HTR-8/SVneo (cell line): ENCODE measurements at regions not wholly inside any gene's neighbourhood (a gene's known extent, or its start where the extent isn't known, plus 50 kb on each side); places are given as distances from the start of the nearest gene placed in this dataset.
"Not testable (repeated sequence)": the region's sequence is repeated elsewhere in the genome, so short reads cannot be mapped to it uniquely, and the experiment has no call there.

ENCODE experiments used
- DNase-seq: peaks from one replicate; pipeline ENCODE4 v3.0.0; 2011; ENCODE audit warnings: low spot score, mixed read lengths; ENCODE audit not compliant: insufficient read length
- FAIRE-seq: peaks from 2 replicates; lab custom pipeline; 2011; peaks lifted over from hg19 to GRCh38; lab: Jason Lieb, UNC

DNA sequence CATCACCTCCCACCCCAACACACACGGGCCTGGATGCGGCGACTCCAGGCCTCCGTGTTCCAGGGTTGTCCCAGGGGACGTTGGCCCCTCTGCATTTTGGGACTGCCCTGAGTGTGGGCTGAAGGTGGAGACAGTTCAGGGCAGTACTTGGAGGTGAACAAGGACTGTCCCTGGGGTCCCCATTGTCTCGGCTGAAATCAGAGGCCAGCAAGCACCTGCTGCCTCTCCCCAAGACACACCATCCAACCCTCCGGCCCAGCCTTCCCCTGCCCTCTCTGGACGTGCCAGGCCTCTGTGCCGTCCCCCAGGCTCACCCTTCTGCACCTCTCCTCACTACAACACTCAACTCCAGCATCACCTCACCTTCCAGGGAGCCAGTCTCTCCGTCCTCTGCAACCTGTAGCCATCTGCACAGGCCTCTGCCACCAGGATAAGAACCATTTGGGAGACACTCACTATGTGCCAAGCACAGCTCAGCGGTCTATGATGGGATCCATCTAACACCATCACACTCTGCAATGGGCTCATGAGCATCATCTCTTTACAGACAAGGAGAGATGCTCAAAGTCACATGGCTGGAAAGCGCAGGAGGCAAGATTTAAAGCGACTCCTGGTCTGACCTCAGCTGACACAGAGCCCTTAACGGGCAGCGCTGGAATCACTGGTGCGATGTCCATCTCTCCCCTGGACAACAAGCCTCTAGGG is 104.5 kb upstream of the SEC14L1 start:
- peak; percentile 48 for FAIRE-seq
- DNase-seq, result no peak

DNA sequence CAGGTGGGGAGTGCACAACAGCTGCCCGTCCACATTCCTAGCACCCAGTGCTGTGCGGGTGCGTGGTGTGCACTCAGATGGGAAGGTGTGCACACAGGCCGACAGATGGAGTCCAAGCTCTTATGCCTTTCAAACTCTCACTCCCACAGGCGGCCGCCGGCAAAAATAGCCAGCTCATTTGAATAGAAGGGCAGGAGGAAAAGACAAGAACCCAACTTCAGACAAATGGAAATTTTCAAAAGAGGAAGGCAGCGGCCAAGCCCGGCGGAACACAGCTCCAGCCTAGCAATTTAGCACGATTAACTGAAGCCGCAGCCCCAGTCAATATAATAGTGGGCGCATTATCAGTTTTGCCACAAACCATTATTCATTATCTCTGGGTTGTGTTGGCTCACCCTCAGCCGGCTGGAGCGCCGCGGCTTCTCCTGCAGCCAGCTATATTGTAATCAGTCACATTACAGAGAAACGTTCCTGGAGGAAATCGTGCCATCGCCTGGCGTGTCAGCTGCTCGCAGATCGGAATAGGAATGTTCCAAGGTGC is 103.9 kb upstream of the SEC14L1 start:
- DNase-seq (no peak), FAIRE-seq (no peak)

DNA sequence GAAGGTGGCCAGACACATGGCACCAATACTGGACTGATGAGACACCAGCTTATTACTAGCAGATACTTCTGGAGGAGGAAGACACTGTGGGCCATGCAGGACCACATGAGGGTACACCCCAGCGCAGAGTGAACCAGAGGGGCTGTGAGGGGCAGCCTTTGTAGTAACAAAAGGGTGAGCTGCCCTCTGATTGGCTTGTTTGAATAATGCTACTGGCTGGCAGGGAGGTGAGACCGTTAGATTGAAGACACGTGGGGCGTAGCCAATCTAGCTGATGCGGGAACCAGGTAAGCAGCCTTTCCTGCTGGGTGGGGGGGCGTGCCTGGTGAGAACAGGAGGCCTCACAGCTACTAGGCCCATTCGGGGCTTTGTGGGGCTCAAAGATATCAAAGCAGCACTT is 102.8 kb upstream of the SEC14L1 start:
- DNase-seq, result no peak
- no peak for FAIRE-seq

DNA sequence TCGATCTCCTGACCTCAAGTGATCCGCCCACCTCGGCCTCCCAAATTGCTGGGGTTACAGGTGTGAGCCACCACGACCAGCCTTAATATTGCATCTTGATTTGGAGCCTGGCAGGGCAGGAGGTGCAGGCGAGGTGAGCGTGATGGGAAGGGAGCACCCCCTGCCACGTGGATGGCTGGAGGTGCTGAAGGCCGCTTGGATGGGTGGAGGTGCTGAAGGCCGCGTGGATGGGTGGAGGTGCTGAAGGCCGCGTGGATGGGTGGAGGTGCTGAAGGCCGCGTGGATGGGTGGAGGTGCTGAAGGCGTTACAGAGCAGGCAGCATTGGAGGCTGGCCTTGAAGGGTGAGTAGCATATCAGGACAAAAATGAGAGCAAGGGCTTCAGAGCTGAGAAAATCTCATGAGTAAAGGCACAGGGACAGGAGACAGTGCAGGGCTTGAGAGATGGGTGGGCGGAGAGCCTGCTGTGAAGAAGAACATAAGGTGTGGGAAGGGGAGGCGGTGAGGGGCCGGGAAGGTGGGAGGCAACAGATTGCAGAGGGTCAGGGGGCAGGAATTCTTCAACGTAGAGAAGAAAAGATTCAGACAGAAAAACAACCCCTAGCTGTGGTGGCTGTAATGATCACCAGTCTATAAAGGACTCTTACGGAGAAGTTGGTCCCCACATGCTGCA is 101.7 kb upstream of the SEC14L1 start:
- DNase-seq (no peak), FAIRE-seq (no peak)

DNA sequence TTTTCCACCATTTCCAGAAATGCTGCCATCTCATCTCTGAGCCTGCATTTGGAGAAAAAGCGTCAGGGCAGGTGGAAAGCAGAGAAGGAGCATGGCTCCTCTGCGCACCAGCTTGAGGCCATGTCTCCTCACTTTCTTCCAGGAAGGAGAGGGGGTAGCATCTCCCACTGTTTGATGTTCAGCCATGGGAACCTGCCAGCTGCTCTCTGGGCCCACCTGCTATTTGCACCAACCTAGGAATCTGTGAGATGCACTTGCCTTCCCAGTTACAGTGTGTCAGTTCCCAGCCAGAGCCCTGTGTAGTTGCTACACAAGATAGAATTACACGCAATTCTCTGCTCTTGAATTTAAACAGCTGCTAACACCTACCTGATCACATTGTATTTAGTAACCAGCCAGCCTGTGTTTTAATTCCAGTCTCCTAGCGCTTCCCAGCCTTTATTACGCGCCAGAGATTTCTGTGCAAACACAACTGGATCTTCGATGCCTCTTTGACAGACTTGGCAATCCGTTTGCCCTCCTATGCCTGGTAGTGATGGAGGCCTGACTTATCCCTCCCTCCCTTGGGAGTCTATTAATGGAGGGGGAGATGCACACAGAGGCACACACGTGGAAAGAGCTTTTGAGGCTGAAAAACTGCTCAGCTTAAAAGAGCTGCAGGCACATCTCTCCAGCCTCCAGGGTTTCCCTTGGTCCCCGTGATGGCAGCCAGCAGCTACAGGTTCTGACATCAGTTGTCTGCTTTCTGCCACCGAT is 98.1 kb upstream of the SEC14L1 start:
- FAIRE-seq, result no peak
- DNase-seq, result no peak

DNA sequence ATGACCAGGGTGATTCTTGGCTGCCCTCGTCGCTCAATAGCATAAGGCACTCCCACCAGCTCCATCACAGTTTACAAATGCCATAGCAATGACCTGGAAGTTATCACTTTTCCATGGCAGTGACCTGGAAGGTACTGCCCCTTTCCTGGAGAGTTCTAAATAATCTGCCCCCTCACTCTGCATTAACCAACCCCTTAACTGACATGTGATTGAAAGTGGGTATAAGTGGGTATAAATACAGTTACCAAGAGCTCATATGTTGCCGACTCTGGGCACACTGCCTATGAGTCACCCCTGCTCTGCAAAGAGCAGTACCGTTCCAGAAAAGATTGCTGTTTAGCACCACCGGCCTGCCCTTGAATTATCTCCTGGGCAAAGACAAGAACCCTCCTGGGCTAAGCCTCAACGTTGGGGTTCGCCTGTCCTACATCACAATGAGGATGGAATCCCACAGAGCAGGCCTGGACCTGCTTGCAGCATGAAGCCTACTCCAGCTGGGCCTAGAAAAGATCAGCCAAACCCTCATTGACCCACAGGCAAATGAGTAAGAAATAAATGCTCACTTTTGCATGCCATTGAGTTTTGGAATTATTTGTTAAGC is 95.2 kb upstream of the SEC14L1 start:
- DNase-seq, result no peak
- no peak for FAIRE-seq

DNA sequence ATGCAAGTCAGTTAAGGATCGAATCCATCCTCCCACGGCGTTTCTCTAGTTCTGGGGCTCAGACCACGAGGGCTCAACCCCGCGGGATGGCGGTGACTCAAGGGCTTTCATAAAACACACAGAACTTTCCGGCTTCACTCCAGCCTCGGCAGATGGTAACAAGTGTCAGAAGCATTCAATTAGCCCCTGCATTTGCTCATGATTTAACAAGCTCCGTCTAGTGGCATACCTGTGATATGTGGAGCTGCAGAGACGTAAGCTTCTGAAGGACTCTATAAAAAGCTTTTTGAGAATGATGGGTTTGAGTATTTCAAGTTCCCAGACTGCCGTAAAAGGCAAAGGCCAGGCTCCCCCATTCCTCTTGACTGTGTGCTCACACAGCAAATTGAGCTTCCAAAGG is 91.3 kb upstream of the SEC14L1 start:
- FAIRE-seq, result no peak
- DNase-seq, result no peak

DNA sequence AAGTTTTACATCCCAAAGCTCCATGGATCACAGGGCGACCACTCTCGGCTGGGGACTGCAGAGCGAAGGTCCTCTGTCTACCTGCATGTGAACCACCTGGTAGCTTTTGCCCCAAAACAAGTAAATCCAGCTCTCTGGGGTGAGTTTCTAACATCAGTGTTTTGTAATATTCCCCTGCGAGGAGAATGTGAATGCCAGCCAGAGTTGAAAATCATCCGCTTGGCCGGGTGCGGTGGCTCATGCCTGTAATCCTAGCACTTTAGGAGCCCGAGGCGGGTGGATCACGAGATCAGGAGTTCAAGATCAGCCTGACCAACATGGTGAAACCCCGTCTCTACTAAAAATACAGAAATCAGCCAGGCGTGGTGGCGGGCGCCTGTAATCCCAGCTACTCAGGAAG is 89.9 kb upstream of the SEC14L1 start:
- DNase-seq, FAIRE-seq: not testable (repeated sequence)

DNA sequence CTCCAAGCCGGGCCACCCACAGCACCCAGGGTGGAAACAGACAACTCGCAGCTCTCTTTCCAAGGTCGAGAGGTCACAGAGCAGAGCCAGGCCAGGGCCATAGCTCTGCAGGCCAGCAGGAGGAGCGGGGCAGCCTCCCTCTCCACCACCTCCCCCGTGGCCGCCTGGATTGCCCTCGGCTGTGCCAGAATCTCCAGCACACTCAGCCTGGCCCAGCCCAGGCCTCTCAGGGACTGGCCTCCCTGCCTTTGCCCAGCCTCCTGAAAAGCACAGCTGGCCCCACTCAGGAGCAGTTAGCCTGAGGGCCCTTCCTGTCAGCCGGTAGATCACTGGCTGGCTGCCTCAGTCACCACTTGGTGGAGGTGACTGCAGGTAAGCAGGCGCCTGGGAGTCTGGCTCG is 85.8 kb upstream of the SEC14L1 start:
- DNase-seq (no peak), FAIRE-seq (no peak)

DNA sequence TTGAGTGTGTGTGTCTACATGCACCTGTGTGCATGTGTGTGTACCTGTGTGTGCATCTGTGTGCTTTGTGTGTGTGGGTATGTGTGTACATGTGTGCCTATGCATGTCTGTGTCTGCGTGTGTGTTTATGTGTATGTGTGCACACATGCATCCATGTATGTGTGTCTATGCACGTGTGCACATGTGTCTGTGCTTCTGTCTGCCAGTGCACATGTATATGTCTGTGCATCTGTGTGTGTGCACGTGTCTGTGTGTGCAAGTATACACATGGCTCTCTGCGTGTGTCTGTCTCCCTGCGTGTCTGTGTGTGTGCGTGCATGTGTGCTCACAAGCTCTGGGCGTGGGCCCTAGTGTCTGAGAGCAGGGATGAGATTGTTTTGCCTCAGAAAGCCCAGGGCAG is 85.3 kb upstream of the SEC14L1 start:
- FAIRE-seq (peak; percentile 97), DNase-seq (no peak)

DNA sequence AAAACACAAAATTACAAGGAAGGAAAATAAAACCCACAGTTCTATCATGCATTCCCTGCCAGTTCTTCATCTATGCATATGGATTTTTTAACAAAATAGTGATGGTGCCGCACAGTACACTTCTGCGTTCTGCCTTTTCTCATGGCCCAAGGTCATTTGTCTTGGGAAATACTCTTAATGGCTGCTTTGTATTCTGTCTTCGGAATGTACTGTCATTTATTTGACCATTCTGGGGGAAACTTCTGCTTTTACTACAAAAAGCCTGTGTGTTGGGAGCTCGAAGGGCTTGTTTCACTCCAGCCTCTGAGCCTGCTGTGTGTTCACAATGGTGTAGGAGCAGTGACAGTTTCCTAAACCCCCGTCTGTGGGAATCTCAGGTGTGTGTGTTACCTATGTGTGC is 82.8 kb upstream of the SEC14L1 start:
- FAIRE-seq (no peak), DNase-seq (no peak)

DNA sequence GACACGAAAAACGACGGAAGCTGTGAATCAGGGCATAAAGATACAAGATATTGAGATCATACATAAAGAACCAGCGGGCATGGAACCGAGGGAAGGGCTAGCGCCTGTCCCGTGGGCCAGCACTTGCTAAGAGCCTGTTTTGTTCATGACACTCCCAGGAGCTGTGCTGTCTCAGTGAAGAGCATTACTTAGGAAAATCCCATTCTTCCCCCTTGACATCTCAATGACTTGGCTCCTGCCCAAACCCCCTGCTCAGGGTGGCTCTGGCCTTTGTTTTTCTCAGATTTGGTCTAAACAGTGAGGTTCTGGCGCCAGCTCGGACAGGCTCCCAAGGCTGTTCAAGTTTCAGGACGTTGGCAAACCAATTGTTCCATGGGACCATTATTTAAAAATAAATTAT is 79.1 kb upstream of the SEC14L1 start:
- no peak for DNase-seq
- no peak for FAIRE-seq

DNA sequence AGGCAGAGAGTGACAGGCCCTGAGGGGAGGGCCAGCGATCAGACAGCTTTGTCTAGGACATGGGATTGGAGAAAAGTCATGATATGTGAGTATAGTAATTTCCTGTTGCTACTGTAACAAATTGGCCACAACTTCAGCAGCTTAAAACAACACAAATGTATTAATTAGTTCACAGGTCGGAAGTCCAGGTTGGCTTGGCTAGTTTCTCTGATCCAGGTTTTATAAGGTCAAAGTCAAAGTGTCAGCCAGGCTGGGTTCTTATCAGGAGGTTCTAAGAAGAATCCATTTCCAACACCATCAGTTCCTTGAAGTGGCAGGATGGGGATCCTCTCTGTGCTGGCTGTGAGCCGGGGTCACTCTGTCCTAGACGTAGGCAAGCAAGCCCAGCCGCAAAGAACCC is 76.2 kb upstream of the SEC14L1 start:
- no peak for DNase-seq
- FAIRE-seq, result no peak

DNA sequence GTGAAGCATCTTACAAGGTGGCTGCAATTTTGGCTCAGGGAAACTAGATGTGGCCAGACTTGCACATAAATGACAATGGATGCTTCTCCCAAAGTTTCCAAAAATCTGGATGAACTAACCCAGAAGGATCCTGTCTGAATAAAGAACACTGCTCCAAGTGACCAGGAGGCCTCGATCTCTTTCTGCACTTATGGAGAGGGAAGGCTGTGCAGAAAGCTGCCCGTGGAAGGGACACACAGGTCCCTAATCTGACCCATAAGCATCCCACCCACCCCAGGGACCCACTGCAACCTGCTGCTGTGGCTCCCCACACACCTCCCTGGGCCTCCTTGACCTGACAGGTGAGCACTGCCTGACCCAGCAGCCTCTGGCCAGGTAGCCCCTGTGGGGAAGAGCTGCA is 74.6 kb upstream of the SEC14L1 start:
- no peak for FAIRE-seq
- DNase-seq, result no peak

DNA sequence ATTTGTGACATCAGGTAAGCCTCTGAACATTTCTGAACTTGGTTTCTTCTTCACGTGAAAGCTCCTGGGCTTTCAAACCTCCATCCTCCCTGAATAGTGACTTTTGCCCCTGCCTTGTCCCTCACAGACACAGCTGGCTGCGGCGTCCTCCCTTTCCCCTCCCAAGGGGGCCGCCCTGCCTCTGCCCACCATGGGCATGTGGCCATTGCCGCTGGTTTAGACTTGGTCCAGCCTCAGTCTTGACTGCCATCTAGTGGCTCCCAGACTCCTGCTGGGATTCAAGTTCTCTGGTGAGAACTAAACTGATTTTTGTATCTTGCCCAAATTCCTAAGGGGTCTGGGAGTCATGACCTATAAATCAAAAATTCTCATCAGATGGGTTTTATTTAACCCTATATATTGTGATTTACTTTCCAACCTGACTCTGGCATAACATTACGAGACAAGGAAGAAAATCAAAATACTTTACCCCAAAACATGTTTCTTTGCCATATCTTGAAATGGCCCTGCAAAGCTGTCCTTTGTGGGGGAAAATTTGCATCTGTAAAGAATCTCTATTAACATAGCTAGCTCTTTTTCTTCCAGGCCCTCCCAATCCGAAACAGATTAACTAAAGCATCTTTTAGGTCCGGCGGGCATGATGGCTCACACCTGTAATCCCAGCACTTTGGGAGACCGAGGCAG is 73.9 kb upstream of the SEC14L1 start:
- FAIRE-seq (peak; percentile 86), DNase-seq (peak; percentile 91)

DNA sequence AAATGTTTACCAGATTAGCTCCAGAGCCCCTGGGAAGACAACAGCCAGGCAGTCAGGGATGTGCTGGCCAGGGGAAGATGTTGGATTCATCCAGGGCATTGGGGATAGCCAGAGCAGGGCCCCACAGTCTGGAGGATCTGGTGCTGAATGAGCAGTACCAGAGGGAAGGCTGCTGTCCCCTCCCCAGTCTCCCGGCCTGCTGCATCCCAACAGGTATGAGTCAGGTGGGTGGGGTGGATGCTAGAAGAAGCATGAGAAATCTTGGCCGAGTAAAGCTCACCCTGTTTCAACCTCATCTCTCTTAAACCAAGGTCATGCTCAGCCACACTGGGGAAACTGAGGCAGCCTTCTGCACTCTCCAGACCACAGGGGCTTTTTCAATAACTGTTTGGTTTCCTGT is 71.9 kb upstream of the SEC14L1 start:
- FAIRE-seq (no peak), DNase-seq (no peak)

DNA sequence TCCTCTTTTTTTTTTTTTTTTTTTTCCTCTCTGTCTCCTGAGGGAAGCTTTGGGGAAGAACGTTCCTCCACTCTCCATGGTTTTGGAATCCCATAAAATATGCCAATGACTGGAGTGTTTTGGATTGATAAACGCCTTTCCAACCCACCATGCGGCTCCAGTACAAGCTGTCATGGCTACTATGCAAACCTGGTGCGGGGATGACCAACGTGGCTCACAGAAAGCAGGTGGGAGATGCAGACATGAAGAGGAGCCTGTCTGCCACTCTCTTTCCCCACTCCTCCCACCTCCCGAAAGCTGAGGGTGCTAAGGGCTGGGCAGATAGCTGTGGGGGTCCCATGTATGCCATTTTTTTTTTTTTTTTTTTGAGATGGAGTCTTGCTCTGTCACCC is 69.9 kb upstream of the SEC14L1 start:
- FAIRE-seq (no peak), DNase-seq (no peak)

DNA sequence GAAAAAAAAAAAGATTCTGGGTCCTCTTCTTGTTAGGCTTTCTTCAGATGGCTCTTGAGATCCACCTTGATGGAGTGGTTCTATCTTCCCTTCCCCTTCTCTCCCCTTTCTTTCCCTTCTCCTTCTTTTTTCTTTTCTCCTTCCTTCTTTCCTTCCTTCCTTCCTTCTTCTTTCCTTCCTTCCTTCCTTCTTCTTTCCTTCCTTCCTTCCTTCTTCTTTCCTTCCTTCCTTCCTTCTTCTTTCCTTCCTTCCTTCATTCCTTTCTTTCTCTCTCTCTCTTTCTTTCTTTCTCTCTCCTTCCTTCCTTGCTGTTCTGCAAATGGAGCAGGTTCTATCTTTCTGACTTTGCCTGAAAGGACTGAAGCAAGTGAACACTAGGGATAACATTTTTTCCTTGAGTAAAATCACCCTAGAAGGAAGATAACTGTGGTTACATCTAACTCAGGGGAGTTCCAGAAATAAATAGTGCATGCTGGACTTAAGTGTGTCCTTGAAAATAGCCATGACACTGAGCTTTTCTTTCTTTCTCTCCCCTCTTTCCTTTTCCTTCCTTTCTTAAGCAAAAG is 68.8 kb upstream of the SEC14L1 start:
- no peak for FAIRE-seq
- DNase-seq, result no peak

DNA sequence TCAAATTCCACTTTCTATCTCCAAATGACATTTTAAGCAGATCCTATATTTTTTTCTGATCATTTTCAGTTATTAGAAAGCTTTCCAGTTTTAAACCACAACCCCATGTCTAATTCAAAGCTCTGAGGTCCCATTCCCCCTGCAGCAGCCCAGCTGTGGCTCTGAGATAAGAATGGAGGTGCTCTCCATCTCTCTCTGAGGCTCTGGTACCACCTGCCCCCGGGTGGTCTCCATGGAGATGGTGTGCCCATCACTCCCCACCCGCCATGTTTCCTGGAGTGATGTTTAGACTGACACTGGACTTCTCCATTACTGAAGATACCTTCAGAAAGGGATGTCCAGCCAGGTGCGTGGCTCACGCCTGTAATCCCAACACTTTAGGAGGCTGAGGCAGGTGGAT is 68.1 kb upstream of the SEC14L1 start:
- no peak for FAIRE-seq
- DNase-seq, result no peak

DNA sequence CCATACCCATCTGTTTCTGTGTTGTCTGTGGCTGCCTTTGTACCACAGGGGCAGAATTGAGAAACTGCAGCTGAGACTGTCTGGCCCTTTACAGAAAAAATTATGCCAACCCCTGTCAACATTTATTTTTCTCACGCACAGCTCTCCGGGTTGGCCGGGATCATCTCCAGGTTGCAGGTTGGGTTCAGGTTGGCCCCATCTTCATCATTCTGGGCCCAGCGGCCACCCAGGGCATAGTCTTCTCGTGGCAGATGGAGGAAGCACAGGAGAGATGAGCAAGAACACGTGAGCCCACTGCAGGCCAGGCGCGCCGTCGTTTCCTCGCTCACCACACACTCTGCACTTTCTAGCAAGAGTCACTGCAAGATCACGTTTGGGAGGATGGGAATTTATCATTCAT is 66.1 kb upstream of the SEC14L1 start:
- FAIRE-seq (no peak), DNase-seq (no peak)
